M059J (cell line): ENCODE measurements at regions not wholly inside any gene's neighbourhood (a gene's known extent, or its start where the extent isn't known, plus 50 kb on each side); places are given as distances from the start of the nearest gene placed in this dataset.

Source experiments
- DNase-seq: peaks from one replicate; pipeline ENCODE4 v3.0.0-alpha.2; 2012; ENCODE audit warnings: low read depth

DNA sequence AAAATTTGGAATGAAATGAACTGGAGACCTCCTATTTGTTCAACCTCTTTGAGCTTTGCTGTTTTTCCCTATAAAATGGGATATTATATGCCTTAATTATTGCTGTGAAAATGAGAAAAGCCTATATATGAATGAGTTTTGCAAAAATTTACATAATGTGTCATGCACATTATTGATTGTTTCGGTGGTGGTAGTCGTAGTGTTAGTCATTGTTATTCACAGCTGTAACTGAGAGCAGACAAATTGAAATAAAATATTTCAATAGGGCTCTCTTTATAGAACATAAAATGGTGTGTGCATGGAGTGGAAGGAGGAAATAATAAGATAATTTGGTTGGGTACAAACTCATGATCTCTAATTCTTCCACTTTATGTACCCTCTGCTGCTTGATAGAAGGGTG, 153.7 kb upstream of the GADL1 start:
- DNase-seq = no peak

DNA sequence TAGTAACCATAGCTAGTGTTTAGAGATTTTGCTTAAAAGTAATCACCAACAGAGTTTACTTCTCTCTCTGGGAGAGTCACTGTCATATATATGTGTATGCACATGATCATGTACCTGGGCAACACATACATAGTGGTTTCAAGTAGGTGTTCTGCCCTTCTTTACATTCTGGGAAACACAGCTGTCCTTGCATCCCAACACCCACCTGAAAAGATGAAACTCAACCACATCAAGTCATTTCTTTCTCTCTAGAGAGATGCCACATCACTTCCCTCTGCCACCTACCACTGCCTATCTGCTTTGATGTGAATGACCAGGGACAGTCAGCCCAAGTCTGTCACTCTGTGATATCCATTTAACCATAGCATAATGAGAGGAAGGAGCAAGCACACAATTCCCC, 155.8 kb upstream of the GADL1 start:
- DNase-seq = no peak

GRCh38 chr3:31051226-31051625, 156.8 kb upstream of the GADL1 start:
- DNase-seq = no peak

- DNase-seq = peak; percentile 28
These were observed 158.8 kb upstream of the GADL1 start for GRCh38 chr3:31053299-31053698.

- DNase-seq = peak; percentile 19
These were observed 159.6 kb upstream of the GADL1 start for GRCh38 chr3:31054032-31054431.

DNA sequence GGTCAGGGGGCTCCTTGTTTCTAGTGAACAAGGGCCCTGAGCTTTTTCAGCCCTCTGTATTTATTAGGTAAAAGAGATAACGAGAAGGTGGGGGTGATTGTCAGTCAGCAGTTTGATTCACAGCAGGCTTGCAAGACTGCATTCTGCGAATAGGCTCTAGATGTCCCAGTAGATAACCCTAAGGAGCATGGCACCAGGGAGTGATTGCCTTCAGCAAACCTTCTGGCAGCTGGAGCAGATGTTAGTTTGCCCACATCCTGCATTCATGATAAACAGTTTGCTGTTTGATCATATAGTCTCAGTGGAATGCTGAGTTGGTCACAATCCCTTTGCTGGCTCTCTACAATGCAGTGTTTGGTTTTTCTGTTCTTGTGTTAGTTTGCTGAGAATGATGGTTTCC, 161.3 kb upstream of the GADL1 start:
- DNase-seq = no peak

DNA sequence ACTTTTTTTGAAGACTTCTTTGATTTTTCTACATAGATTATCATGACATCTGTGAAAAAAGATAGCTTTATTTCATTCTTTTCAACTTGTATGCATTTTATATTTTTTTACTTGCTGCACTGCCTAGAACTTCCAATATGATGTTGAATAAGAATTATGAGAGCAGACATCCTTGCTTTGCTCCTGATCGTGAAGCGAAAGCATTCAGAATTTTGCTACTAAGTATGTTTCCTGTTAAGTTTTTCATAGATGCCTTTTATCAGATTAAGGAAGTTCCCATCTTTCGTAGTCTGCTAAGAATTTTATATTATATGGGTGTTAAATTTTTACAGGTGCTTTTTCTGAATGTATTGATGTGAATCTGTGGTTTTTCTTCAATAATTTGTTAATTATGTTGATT, 163.4 kb upstream of the GADL1 start:
- no peak for DNase-seq

DNA sequence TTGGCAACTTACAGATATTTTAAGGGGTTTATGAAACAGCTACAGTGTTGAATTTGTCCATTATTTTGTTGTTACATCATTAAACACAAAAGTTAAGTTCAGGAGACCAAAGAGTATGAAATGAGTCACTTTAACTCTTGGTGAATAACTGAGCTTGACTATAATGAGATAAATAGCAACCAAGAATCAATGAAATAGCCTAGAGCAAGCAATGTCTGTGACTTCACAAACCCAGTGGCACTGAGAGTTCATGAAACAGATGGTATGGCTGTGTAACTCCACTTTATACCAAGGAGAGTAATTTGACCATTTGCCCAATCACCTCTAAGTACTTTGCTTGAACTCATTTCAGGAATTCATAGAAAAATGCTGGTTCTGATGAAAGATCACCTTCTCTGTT, 169.6 kb upstream of the GADL1 start:
- DNase-seq = peak; percentile 76

DNA sequence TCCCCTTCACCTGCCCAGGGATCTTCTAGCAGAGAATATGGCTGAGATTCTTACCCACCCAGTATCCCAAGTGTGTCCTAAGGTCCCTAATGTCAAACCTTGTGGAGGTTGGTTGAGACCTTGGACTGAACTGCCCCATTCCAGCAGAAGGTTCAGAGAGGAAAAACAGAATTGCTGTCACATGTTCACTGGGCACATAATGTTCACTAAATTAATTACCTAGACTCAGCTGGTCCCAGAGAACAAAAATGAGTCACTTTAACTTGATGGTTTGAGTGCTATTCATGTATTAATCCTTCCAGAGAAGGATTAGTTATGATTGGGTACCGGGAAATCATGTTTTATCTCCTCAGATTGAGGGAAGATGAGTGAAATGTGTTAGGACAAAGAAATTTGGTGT, 171.3 kb upstream of the GADL1 start:
- DNase-seq = peak; percentile 19

- DNase-seq = peak; percentile 95
These were observed 172.5 kb upstream of the GADL1 start for GRCh38 chr3:31067004-31067403.

DNA sequence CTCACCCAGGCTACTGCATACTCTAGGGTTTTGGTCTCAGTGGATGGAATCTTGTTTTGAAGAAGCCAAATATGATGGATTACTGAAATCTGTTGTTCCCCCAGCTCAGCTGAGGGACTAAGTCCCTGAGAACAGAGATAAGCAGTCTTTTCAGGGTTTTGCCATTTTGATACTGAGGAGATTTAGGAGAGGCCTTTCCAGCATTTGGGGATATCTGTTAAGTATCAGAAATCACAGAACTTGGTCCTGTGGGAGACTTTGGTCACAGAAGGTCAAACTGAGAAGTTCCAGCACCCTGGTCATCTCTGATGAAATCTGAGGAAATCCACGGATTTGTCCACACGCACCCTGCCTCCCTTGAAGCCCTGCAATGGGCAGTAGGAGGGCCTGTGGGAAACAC, 181.0 kb upstream of the GADL1 start:
- DNase-seq = no peak

DNA sequence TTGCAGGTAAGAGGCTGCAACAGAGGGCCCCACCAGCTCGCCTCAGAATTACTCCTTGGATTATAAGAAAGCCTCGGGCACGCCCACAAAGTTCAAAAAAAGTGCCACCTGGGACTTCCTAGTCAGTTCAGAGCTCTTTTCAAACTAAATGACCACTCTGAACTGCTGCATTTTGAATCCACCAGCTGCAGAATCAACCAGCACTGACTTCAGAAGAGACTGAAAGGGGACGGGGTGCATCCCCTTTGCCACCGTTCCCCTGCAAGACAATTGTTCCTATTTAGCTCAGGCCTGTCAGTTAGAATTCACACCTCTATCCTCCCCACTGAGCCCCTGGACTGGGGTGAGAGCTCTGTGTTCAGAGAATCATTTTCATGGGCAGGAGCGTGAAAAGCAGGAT, 181.4 kb upstream of the GADL1 start:
- no peak for DNase-seq

DNA sequence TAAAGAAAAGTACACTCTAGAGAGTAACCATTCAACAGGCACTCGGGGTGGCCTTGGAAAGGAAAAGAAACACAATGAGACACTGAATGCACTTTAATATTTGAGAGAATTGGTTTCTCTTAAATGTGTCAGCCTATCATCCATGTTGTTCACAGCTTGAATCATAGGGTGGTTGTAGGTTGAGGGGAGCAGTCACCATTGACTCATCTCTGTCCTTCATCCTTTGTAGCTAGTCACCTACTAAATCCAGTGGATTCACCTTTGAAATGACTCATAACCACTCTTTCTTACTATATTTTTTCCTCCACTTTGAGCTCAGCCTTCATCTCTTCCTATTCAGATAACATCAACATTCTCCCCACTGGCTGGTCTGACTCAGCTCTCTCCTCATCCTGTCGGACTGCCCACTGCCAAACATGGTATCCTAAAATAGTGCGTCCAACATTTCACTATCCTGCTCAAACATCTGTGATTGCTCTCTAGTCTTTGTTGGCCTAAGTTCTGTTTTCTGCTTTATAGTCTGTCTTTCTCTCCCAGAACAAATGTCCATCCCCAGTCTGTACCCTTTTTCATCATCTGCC, 182.7 kb upstream of the GADL1 start:
- peak; percentile 96 for DNase-seq

DNA sequence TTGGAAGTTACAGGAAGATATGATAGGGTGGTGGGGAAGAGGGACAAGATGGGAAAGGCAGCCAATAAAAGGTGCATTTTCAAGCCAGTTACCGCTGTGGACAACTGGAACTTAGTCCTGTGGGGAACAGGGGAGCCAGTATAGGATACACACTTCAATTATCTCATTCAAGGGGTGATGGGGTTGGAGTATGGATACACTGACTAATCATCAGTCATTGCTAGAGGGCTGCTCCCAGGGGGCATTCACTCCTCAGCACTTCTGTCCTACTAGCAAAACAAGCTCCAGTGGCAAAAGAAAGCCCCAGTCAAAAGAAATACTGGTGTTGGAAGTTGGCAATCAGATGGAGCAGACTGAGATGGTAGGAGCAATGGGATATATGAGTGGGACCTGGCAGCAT, 183.4 kb upstream of the GADL1 start:
- DNase-seq = peak; percentile 62

GRCh38 chr3:31079689-31080088, 185.2 kb upstream of the GADL1 start:
- DNase-seq = no peak

DNA sequence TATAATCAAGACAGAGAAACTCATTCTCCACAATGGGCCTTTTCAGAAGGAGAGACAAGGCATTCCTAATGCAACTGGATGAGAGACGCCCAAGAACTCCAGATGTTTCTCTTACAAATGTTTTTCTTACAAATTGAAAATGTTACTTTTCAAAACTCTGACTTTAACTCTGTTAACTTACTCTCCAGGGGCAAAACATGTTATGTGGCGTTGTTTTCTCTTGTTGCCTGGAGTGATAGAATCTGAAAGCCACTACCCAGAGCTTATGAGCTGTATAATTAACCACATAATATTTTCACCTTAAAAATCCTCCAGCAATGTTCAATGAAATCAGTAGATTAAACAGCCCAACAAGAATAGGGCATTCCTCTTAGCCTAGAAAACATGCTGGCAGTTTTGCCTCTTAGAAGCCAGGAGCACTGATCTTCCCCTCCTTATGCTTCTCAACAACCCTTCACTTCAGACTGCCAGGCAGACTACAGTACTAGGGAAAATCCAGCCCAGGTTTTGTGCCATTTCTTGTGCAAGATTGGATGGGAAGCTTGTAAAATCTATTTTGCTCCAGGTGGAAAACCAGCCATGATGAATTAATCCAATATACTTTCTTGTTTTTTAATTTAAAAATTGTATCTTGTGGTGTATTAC, 186.7 kb upstream of the GADL1 start:
- DNase-seq = no peak

DNA sequence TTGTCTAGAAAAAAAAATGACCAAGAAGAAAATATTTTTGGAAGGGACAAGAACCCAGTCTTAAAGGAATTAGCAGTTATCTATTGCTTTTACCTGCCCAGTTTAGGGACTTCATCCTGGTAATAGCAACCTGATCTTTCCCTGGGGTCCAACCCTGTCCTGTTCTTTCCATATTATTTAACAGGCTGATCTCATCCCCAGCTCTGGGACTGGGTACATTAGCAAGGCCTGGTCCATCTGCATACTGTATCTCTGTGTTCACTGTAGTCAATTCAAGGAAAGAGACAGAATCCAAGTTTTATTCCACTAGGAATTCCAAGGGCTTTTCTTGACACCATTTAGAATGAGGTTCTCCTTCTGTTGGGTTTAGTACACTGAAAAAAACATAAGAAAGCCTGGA, 191.7 kb upstream of the GADL1 start:
- no peak for DNase-seq

GRCh38 chr3:31086698-31087097, 192.2 kb upstream of the GADL1 start:
- no peak for DNase-seq

GRCh38 chr3:31091748-31092147, 197.3 kb upstream of the GADL1 start:
- DNase-seq = no peak

DNA sequence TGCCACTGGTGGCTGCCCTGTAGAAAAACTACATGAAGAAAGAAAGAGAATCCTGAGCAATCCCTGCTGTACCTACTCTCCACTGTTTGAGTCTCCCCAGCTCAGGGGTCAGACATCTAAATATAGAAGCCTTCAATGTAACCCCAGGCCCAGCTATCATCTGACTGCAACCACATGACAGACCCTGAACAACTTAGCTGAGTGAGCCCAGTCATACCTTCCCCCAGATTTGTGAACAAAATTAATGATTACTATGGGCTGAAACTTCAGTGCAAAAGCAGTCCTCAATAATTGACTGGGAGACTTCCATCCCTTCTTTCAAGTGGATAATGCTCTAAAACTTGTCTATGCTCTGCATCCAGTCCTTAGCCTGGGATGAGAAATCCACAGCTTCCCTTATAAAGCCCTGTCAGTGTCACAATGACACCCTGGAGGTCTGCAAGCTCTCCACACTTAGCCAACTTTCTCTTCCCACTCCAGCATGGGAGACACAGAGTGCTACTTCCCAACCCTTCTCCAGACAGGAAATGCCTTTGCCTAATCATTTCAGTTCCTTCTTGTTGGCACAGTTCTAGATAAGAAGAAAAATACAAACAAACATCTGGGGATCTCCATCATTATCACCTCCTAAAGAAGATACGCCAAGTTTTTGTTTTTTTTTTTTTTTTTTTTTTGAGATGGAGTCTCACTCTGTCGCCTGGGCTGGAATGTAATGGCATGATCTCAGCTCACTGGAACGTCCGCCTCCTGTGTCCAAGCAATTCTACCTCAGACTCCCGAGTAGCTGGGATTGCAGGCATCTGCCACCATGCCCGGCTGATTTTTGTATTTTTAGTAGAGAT, 198.5 kb upstream of the GADL1 start:
- peak; percentile 18 for DNase-seq

DNA sequence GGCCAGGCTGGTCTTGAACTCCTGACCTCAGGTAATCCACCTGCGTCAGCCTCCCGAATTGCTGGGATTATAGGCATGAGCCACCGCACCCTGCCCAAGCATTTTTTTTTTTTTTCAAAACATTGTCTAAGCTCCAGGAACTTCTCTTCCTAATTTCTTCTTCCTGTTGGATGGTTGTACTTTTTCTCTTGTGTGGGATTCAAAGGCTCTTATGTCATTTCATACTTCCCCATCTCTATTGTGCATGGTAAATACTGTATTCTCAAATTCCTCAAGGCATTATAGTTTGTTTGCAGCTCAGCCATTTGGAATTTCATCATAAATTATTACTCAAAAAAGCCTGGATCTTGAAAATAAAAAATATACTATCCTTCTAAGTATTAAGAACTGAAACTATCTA, 199.1 kb upstream of the GADL1 start:
- no peak for DNase-seq

DNA sequence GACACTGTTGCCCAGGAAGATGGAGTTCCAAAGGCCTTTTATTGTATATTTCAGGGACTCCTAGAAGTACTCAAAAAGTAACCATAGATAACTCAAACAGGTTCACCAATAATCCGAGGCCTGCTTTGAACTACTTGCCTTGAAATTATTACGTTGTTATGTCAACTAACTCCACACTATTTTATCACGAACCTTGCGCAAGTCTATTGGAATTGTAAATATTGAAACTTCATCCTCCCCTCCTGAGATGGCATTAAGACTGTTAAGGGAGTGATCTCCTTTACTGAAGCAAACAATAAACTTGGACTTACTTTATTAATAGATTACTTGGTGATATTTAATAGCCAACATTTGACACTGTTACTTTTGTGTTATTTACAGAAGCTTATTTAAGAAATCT, 199.6 kb upstream of the GADL1 start:
- no peak for DNase-seq

DNA sequence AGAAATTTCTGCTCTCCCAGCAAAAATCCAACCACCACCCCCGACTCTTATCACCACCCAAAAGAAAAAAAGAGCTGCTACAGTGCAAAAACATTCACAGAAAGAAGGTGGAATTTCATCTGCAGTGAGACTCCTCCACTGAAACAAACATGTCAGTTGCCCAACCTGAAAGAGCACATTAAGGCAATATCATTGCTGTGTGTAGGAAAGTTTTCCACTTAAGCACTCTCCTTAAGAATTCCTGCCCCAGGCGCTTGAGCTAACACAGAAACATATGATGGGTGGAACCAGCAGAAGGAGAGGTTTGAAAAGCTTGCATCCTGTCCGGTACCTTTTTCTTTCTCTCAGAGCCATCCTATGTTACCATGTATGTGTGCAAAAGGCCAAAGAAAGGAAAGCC, 200.8 kb upstream of the GADL1 start:
- DNase-seq = no peak
